Epithelial cell of prostate (primary cell): ENCODE measurements at regions not wholly inside any gene's neighbourhood (a gene's known extent, or its start where the extent isn't known, plus 50 kb on each side); places are given as distances from the start of the nearest gene placed in this dataset.

Experiments used
- DNase-seq: peaks from one replicate; pipeline ENCODE4 v3.0.0-alpha.2; 2011; ENCODE audit warnings: low read depth, low spot score
- H3K27ac ChIP-seq: fragments of 450-650 bp; 2 replicates; pipeline ENCODE4 v1.5.1; 2017; ENCODE audit warnings: mild to moderate bottlenecking

DNA sequence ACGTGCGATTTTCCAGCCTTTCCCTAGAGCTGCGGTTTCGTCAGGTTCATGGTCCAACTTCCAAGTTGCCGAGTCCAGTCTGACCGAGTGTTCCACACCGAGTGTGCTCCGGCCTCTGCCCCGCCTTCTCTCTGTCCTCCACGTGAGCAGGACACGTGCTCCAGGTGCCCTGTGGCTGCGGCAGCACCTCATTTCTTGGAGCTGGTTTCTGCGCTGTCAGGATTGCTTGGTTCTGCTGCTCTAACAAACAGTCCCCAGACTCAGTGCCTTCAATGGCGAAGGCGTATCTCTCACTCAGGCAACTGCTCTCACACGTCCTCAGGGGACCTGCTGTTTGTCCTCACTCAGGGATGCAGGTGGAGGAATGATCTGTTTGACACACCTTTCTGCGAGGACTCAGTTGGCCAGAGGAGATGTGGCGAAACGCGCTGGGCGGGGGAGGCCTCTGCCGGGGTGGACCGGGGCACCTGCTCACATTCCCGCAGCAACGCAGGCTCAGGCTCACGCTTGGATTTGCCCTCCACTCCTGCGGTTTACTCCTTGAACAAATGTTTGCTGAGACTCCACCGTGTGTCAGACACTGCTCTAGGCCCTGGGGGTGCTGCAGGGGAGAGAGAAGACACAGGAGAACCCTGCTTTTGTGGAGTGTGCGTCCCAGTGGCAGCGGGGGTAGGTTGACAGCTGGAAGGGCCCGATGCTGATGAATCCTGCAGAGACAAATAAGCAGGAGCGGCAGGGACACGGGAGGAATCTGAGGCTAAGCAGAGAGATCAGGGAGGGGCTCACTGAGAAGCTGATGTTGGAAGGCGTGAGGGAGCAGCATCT, 63.4 kb upstream of the FBRSL1 start:
- no peak overlapping the region for H3K27ac ChIP-seq
- no peak for DNase-seq

DNA sequence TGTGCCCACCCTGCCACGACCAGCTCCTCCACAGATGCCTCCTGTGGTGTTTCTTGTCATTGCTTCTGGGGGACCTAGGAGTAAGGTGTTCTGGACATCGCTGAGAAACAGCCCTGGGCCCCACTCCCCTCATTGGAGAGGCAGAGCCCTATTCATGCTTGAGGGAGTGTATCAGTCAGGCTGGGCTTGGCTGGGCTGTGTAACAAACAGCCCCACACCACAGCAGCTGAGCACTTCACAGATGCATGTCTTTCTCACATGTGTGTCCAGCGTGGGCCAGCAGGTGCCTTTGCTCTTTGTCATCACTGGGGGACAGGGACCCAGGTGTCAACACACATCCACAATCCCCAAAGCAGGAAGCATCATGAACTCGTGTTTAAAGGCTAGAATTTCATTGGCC, 65.1 kb upstream of the FBRSL1 start:
- H3K27ac ChIP-seq: no peak overlapping the region
- DNase-seq: no peak

DNA sequence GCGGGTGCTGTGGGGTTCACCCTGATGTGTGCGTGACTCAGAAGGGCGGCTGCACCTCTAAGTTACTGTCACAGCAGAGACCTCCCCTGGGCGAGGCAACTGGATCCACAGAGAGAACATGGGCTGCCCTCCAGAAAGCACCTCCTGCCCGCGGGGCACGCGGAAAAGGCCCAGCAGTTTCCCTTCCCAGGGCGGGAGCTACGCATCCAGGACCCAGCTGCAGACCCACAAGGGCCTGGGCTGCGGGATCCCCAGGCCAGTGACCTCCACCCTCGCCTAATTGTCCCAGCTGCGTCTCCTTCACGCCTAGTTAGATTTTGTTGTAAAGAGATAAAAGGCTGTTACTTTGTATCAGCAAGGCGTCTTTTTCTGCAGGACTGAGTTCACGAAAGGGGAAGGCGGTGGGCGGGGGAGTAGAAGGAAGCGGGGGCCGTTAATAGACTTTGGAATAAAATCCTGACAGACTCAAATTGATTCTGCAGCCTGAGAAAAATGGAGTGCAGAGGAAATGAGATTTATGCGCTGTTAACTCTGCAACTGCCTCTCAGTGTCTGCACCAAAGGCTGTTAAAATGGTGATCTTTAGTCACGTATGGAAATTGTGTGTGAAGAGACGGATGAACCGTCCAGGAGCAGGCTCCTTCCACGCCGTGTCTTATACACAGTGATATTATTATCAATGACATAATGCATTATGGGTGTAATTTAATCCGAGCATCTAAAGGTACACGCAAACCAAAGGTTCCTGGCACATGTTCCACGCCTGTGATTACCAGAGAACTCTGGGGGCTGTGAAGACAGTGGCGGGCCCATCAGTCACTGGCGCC, 65.9 kb upstream of the FBRSL1 start:
- no peak overlapping the region for H3K27ac ChIP-seq
- no peak for DNase-seq

DNA sequence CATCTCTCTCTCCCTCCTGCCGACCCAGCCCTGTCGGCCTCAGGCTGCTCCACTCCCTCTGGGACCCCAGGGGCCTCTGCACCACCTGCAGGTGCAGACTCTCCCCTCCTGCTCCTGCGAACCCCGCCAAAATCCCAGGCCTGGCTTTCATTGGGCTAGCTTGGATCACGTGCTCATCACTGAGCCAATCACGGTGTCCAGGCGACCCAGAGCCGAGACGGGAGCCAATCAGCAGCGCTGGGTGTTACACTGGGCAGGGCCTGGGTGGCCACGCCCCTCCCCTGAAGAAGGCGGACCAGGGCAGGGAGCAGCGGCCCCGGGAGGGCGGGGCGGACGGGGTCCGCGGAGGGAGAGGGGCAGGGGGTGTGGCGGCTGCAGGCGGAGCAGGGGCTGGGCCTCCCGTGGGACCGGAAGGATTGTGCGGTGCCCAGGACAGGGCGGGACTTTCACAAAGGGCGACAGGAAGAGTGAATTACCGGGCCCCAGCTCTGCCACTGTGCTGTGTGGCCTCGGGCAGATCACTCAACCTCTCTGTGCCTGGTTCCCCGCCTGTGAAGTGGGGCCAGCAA, 66.6 kb upstream of the FBRSL1 start:
- no peak overlapping the region for H3K27ac ChIP-seq
- no peak for DNase-seq

DNA sequence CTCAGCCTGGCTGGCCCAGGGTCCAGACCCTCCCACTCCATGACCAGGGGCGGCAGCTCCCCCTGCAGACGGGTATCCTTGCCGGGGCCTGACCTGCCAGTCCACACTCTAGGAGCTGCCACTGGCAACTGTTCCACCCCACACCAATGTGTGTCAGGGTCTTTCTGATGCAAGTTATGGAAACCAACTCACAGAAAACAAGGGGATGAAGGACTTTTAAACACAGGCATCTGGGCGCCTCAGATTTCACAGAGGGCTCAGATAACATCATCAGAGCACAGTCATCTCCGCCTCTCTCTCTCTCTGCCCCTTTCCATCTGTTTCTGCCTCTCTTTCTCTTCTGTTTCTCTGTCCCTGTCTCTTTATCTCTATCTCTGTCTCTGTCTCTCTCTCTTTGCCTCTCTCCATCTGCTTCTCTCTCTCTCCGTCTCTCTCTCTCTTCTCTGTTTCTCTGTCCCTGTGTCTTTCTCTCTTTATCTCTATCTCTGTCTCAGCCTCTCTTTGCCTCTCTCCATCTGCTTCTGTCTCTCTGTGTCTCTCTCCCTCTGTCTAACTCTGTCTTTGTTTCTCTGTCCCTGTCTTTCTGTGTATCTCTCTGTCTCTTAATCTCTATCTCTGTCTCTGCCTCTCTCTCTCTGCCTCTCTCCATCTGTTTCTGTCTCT, 67.4 kb upstream of the FBRSL1 start:
- DNase-seq: no peak
- H3K27ac ChIP-seq: no peak overlapping the region

DNA sequence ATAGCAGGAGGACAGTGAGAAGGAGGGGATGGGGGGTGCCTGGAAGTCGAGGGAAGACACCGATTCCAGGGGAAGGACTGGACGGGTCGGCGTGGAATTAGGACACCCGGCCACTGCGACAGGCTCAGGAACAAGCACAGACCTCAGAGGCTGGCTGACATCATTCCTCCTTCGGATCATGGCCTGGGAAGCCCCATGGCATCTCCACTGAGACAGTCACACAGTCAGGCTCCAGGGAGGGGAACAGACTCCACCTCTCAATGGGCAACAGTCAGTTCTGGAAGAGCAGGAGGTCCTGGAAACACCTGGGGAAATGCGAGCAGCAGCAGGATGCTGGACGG, 67.9 kb upstream of the FBRSL1 start:
- no peak overlapping the region for H3K27ac ChIP-seq
- no peak for DNase-seq

DNA sequence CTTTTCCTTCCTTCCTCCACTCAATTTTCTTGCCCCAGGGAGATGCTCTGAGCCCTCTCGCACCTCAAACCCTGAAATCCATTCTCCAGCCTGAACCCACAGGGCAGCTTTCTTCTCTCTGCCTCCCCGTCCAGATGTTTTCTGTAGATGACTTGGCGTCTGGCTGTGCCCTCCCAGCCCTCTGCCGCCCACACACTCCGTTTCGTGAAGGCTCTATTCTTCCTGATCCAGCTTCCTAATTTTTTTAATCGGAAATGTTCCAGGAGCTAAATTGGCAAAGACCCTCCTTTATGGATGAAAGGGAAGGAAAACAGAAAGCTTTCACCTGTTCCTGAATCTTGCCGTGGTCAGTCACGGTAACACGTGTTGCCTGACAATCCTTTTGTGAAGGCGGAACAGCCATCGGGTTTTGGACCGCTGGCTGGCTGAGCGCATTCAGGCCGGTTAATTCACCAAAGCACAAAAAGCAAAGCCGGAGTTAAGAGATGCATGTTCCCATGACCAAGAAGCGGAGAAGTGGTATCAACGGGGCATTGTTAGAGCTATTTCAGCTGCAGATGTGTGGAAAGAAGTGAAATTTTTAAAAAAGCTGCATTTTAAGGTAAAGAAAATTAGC, 70.2 kb upstream of the FBRSL1 start:
- no peak overlapping the region for H3K27ac ChIP-seq
- no peak for DNase-seq

DNA sequence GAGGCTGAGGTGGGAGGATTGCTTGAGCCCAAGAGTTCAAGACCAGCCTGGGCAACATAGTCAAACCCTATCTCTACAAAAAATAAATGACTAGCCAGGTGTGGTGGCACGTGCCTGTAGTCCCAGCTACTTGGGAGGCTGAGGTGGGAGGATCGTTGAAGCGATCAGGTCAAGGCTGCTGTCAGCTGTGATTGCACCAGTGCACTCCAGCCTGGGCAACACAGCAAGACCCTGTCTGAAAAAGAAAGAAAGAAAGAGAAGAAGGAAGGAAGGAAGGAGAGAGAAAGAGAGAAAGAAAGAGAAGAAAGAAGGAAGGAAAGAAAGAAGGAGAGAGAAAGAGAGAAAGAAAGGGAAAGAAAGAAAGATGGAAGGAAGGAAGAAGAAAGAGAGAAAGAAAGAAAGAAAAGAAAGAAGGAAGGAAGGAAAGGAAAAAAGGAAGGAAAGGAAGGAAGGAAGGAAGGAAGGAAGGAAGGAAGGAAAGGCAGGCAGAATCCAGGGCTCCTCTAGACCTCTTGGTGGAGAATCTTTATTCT, 71.5 kb upstream of the FBRSL1 start:
- H3K27ac ChIP-seq: no peak overlapping the region
- DNase-seq: no peak

DNA sequence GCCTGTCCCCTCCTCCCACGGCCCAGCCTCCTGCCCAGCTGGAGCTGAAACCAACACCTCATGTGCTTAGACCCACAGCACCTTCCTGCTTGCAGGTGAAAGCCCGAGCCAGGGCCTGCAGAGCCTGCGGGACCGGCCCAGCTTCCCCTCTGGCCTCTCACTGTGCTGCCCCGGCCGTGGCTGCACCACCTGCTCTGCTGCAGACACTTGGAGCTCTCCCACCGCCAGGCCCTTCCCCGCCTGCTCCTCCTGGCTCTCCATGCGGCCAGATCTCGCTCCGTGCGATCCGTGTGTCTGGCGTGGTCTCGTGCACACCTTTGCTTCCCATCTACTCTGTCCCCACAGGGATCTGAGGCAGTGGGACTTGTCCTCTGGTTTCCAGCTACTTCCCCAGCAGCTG, 72.2 kb upstream of the FBRSL1 start:
- H3K27ac ChIP-seq: no peak overlapping the region

DNA sequence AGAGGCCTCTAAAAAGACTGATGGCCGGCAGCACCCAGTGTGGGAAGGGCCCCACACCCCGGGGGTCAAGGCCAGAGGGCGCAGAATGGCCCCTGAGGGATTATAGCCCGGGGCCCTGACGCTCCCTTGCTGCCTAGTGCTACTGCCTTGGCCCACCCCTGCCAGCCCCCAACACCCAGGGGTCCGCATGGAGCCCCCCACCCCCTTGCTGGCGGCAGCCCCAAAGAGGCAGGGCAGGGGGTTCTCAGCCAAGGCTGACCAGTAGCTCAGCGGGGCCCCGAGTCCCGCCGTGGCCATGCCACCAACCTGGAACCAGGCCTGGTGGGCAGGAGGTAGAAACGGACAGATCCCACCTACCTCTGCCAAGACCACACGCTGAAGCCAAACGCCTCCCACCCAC, 73.1 kb upstream of the FBRSL1 start:
- no peak for DNase-seq
- no peak overlapping the region for H3K27ac ChIP-seq

More for the DNA sequence above, 72.2 kb upstream of the FBRSL1 start:
- DNase-seq: no peak

DNA sequence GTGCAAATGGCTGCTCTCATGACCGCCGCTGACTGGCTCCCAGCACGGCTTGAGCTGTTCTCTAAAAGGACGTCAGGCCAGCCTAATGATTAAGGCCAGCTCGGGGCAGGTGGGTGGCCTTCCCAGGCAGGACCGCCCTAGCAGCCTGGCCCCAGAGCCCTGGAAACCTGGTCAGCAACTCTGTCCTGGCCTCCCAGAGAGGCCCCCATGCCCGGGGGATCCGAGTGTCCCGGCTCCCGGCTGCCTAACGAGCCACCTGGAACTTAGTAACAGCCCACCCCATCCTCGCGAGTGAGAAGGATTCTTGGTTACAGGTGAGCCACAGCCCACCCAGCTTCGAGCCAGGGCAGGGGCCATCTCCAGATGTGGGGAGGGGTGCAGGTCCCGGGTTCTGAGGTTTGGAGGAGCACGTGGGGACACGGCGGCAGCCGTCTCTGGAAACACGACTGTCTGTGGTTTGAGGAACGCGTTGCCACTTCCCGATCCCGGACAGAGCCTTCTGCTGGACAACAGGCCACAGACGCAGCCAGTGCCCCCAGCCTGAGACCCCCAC, 73.8 kb upstream of the FBRSL1 start:
- no peak for DNase-seq
- H3K27ac ChIP-seq: no peak overlapping the region

DNA sequence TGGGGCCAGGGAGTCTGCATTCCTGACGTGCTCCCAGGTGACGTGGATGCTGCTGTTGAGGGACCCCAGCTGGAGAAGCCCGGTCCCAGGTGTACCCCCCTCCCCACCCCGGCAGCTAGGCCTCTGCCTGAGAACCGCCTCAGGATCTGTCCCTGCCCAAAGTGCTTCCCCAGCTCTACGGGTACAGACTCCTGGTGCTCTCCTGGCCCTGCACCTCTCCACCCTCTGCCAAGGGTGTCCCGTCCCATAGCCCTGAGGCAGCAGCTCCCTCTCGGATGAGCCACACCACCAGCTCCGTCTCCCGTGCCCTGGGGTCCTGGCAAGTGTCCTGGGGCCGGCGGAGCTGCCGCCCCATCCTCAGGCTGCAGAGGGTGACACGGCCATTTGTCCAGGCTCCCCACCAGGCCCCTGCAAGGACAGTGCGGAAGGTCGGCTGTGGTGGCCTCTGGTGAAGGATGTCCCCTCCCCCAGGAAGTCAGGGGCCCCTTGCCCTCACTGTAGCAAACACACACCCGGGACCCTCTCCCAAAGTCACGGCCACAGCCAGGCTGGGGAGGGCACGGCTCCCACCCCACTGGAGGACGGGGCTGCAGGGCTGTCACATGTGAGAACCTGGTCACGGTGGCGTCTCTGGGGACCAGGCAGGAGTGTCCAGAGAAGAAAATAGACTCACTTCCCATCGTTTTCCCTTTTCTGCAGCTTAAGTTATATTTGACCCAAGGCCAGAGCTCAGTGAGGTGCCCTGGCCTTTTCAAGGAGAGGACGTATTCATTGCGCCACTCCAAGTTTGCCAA, 74.4 kb upstream of the FBRSL1 start:
- DNase-seq: no peak
- H3K27ac ChIP-seq: no peak overlapping the region

DNA sequence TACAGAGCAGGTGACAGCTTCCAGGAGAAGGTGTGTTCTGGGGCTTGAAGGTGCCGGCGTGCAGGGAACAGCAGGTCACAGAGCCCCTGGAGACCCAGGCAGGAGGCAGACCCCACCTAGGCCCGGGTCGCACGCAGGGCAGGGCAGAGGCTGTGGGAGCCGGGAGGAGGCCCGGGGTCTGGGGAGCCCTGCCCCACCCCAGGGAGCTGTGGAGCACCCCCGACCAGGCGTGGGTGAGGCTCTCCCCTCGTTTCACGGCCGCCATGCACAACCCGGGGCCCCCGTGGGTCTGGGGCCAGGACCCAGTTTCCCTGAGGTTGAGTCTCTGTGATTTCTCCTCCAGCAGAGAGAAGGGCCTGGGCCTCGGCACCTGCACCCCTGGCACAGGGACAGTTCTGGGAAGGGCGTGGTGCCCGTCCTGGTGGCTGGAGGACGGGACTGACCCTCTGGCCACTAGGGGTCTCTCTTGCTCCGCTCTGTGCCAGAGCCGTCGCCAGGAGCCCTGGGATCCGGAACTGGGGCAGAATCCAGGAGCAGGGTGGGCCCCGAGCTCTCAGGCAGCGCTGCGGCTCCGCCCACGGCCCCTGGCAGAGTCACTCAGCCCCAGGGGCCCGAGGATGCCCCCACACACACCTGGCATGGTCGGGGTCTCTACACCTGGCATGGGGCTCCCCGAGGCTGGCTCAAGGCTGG, 75.2 kb upstream of the FBRSL1 start:
- no peak for DNase-seq
- no peak overlapping the region for H3K27ac ChIP-seq

DNA sequence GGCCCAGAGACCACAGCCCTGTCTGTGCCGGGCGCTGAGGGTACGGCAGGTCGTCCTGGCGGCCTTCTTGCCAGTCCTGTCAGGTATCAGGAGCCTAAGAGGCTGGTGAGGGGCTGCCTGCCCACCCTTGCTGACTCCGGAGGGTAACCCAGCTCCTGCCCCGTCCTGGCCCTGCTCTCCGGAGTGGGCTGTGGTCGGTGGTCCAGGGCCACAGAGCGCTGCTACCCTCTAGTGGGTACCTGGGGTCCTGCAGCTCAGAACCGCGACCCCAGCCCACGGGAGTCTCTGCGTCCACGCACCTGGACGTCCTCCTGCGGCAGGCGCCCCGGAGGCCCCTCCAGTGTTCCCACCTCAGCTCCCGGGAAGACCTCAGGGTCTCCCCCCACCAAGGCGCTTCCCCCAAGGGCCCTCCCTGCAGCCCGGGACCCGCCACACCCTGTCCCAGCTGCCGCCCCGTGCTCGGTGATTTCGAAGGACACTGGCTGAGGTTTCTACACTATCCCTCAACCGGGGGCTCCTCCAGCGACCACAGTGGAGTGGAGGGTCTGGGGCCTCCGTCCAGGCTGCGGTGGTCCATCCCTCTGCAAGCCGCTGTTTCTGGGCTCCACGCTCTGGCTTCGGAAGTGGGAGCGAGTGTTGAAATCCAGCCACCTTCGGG, 75.9 kb upstream of the FBRSL1 start:
- H3K27ac ChIP-seq: no peak overlapping the region
- no peak for DNase-seq

DNA sequence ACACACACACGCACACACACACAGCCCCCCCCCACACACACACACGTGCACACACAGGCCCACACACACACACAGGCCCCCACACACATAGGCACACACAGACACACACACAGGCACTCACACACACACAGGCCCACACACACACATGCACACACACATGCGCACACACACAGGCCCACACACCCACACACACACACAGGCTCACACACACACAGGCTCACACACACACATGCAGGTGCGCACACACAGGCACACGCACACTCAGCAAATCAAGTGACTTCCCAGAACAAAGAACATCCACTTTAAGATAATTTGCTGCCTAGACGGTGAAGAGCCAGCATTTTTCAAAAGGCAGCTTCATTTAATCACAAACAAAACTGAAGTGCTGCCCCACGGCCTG, 78.5 kb upstream of the FBRSL1 start:
- H3K27ac ChIP-seq: no peak overlapping the region
- no peak for DNase-seq

DNA sequence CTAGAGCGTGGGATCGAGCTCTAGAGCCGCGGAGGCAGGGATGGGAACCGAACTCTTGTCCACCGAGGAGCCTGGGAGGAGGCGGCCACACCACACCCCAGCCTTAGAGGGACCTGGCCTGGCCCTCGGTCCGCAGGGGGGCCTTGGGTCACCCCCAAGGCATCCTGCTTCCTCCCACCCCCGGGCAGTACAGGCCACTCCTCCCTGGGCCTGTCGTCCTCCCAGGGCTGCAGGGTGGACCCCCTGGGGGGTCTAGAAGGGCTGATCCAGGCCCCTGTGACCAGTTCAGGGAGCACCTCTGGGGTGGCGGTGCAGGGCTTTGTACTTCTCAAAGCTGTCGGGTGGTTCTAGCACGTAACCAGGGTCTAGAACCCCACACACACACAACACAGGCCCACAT, 79.1 kb upstream of the FBRSL1 start:
- no peak for DNase-seq
- no peak overlapping the region for H3K27ac ChIP-seq

DNA sequence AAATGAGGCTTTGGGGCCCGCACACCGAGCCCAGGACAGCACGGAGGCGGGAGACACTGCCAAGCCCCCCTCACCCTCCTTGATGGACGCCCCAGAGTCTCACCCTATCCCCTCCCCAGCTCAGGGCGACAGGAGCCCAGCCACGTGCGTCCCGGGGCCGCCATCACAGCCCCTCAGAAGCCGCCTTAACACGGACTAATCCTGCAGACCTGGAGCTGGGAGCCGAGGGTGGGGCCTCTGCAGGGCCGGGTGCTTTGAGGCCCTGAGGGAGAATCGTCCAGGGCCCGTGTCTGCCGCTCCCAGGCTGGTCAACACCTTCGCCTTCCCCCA, 79.7 kb upstream of the FBRSL1 start:
- no peak overlapping the region for H3K27ac ChIP-seq
- no peak for DNase-seq
